ENCODE measurements at regions not wholly inside any gene's neighbourhood (a gene's known extent, or its start where the extent isn't known, plus 50 kb on each side); places are given as distances from the start of the nearest gene placed in this dataset.

DNA sequence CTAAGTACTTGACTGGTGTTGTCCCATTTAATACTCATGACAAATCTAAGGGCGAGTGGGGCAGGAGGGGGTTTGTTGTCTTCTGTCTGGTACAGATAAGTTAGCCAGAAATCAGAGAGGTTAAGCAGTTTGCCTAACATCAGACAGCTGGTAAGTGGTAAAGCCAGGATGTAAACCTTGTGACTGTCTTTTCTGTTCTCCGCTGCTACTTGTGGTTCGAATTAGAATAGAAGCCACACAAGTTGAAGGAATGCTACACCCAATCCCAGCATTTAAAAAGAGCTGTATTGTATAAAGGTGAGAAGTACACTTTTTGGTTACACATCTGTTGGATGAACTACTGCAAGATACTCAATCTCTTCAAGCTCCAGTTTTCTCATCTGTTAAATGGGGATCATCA lies 474.7 kb upstream of the SUCLG2 start:
- Histone ChIP-seq H3K36me3 (ENCODE audit: control insufficient read depth, insufficient read depth, low read length) (no peaks in the 10 kb centered on the region), H3K27me3 (ENCODE audit: control insufficient read depth, insufficient read depth, low read length) (no peaks in the 10 kb centered on the region), H3K4me3 (ENCODE audit: low read depth, low read length) (no peak overlapping the region)
- TF ChIP-seq, protein P1, sequence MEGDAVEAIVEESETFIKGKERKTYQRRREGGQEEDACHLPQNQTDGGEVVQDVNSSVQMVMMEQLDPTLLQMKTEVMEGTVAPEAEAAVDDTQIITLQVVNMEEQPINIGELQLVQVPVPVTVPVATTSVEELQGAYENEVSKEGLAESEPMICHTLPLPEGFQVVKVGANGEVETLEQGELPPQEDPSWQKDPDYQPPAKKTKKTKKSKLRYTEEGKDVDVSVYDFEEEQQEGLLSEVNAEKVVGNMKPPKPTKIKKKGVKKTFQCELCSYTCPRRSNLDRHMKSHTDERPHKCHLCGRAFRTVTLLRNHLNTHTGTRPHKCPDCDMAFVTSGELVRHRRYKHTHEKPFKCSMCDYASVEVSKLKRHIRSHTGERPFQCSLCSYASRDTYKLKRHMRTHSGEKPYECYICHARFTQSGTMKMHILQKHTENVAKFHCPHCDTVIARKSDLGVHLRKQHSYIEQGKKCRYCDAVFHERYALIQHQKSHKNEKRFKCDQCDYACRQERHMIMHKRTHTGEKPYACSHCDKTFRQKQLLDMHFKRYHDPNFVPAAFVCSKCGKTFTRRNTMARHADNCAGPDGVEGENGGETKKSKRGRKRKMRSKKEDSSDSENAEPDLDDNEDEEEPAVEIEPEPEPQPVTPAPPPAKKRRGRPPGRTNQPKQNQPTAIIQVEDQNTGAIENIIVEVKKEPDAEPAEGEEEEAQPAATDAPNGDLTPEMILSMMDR (IDR thresholded peaks at IDR 0.05; ENCODE audit: insufficient read depth, low read length, poor library complexity, severe bottlenecking) = no peak
- DNase-seq (ENCODE audit: low read depth) = no peak

GRCh38 chr3:68123231-68123630 lies 468.8 kb upstream of the SUCLG2 start:
- H3K27me3 ChIP-seq (ENCODE audit: control insufficient read depth, insufficient read depth, low read length) = no peaks in the 10 kb centered on the region
- H3K4me3 ChIP-seq (ENCODE audit: low read depth, low read length) = no peak overlapping the region
- H3K36me3 ChIP-seq (ENCODE audit: control insufficient read depth, insufficient read depth, low read length) = no peaks in the 10 kb centered on the region
- TF ChIP-seq, protein P1 (IDR thresholded peaks at IDR 0.05; ENCODE audit: insufficient read depth, low read length, poor library complexity, severe bottlenecking) = no peak
- DNase-seq (ENCODE audit: low read depth) = no peak

GRCh38 chr3:68121287-68121686 lies 466.9 kb upstream of the SUCLG2 start:
- H3K27me3 ChIP-seq (ENCODE audit: control insufficient read depth, insufficient read depth, low read length) = no peaks in the 10 kb centered on the region
- no peak for DNase-seq (ENCODE audit: low read depth)
- TF ChIP-seq, protein P1 (IDR thresholded peaks at IDR 0.05; ENCODE audit: insufficient read depth, low read length, poor library complexity, severe bottlenecking) = no peak
- H3K4me3 ChIP-seq (ENCODE audit: low read depth, low read length) = no peak overlapping the region
- no peaks in the 10 kb centered on the region for H3K36me3 ChIP-seq (ENCODE audit: control insufficient read depth, insufficient read depth, low read length)

DNA sequence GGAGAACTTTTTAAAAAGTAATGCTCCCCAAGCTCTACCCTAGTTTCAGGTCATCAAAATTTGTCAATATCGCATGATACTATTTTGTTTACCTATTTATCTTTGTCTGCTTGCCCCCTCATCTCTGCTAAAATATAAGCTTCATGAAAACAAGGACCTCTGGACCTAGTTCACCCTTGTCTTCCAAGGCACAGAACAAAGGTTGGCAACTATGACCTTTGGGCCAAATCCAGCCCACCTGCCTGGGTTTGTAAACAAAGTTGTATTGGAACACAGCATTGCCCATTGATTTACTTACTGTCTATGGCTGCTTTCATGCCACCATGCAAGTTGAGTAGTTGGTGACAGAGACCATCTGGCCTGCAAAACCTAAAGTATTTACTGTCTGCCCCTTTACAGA lies 462.2 kb upstream of the SUCLG2 start:
- Histone ChIP-seq H3K36me3 (ENCODE audit: control insufficient read depth, insufficient read depth, low read length) (no peaks in the 10 kb centered on the region), H3K27me3 (ENCODE audit: control insufficient read depth, insufficient read depth, low read length) (no peaks in the 10 kb centered on the region), H3K4me3 (ENCODE audit: low read depth, low read length) (no peak overlapping the region)
- no peak for DNase-seq (ENCODE audit: low read depth)
- TF ChIP-seq, protein P1 (IDR thresholded peaks at IDR 0.05; ENCODE audit: insufficient read depth, low read length, poor library complexity, severe bottlenecking) = no peak

GRCh38 chr3:68103811-68104210 lies 449.4 kb upstream of the SUCLG2 start:
- H3K4me3 ChIP-seq (ENCODE audit: low read depth, low read length) = no peak overlapping the region
- no peaks in the 10 kb centered on the region for H3K36me3 ChIP-seq (ENCODE audit: control insufficient read depth, insufficient read depth, low read length)
- no peaks in the 10 kb centered on the region for H3K27me3 ChIP-seq (ENCODE audit: control insufficient read depth, insufficient read depth, low read length)
- no peak for DNase-seq (ENCODE audit: low read depth)
- TF ChIP-seq, protein P1 (IDR thresholded peaks at IDR 0.05; ENCODE audit: insufficient read depth, low read length, poor library complexity, severe bottlenecking) = no peak

- Histone ChIP-seq H3K27me3 (ENCODE audit: control insufficient read depth, insufficient read depth, low read length) (no peaks in the 10 kb centered on the region), H3K4me3 (ENCODE audit: low read depth, low read length) (no peak overlapping the region), H3K36me3 (ENCODE audit: control insufficient read depth, insufficient read depth, low read length) (no peaks in the 10 kb centered on the region)
- TF ChIP-seq, protein P1 (IDR thresholded peaks at IDR 0.05; ENCODE audit: insufficient read depth, low read length, poor library complexity, severe bottlenecking) = no peak
- peak; percentile 7 for DNase-seq (ENCODE audit: low read depth)
These were observed 436.2 kb upstream of the SUCLG2 start for GRCh38 chr3:68090571-68090970.

All from kidney epithelial cell (primary cell).